ENCODE measurements at regions not wholly inside any gene's neighbourhood (a gene's known extent, or its start where the extent isn't known, plus 50 kb on each side); places are given as distances from the start of the nearest gene placed in this dataset.

DNA sequence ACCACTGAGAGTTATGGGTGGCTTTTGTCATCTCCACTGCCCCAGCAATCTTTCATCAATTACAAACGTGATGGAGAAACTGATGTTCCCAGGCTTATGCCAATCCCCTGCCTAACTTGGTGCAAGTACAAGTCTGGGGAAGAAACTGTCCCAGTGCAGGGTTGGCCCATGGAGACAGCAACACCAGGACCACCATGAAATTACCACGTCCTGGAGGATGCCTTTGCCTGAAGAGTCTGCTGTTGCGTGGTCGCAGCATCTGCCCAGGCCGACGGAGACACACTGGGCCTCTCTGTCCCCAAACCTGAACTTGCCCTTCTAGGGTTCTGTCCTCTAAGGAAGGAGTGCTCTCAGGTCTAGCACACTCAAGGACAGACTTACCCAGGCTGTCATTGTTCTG, 496.8 kb upstream of the RAB6C start:
- TF ChIP-seq POLR2A (IDR thresholded peaks at IDR 0.05) (no peak), CTCF (IDR thresholded peaks at IDR 0.05 in 4 of 5, conservative IDR thresholded peaks at IDR 0.05 in 1 of 5) (no peak)
